ENCODE measurements at regions not wholly inside any gene's neighbourhood (a gene's known extent, or its start where the extent isn't known, plus 50 kb on each side); places are given as distances from the start of the nearest gene placed in this dataset.
"Not testable (repeated sequence)": the region's sequence is repeated elsewhere in the genome, so short reads cannot be mapped to it uniquely, and the experiment has no call there.

GRCh38 chr4:187125062-187125461 is 401.4 kb upstream of the FAT1 start:
- no peak for DNase-seq (ENCODE audit: low read depth)

- no peak for DNase-seq (ENCODE audit: low read depth)
Observed at GRCh38 chr4:187127456-187127855, 403.8 kb upstream of the FAT1 start.

GRCh38 chr4:187128222-187128621 is 404.6 kb upstream of the FAT1 start:
- DNase-seq (ENCODE audit: low read depth): no peak

- DNase-seq (ENCODE audit: low read depth): no peak
Observed at GRCh38 chr4:187128976-187129375, 405.3 kb upstream of the FAT1 start.

- not testable (repeated sequence) for DNase-seq (ENCODE audit: low read depth)
Observed at GRCh38 chr4:187131826-187132225, 408.2 kb upstream of the FAT1 start.

GRCh38 chr4:187135878-187136277 is 412.2 kb upstream of the FAT1 start:
- DNase-seq (ENCODE audit: low read depth): no peak

- no peak for DNase-seq (ENCODE audit: low read depth)
Observed at GRCh38 chr4:187139141-187139540, 415.5 kb upstream of the FAT1 start.

GRCh38 chr4:187141101-187141500 is 417.4 kb upstream of the FAT1 start:
- DNase-seq (ENCODE audit: low read depth): no peak

- no peak for DNase-seq (ENCODE audit: low read depth)
Observed at GRCh38 chr4:187149229-187149945, 425.7 kb upstream of the FAT1 start.

GRCh38 chr4:187157380-187157958 is 433.8 kb upstream of the FAT1 start:
- no peak for DNase-seq (ENCODE audit: low read depth)

- no peak for DNase-seq (ENCODE audit: low read depth)
Observed at GRCh38 chr4:187158003-187158402, 434.3 kb upstream of the FAT1 start.

GRCh38 chr4:187160486-187160885 is 436.8 kb upstream of the FAT1 start:
- no peak for DNase-seq (ENCODE audit: low read depth)

GRCh38 chr4:187166886-187167512 is 443.3 kb upstream of the FAT1 start:
- DNase-seq (ENCODE audit: low read depth): no peak

GRCh38 chr4:187171706-187172339 is 448.2 kb upstream of the FAT1 start:
- DNase-seq (ENCODE audit: low read depth): no peak

- DNase-seq (ENCODE audit: low read depth): no peak
Observed at GRCh38 chr4:187172340-187172761, 448.7 kb upstream of the FAT1 start.

- DNase-seq (ENCODE audit: low read depth): no peak
Observed at GRCh38 chr4:187174749-187175148, 451.1 kb upstream of the FAT1 start.

- no peak for DNase-seq (ENCODE audit: low read depth)
Observed at GRCh38 chr4:187175197-187175596, 451.5 kb upstream of the FAT1 start.

- DNase-seq (ENCODE audit: low read depth): no peak
Observed at GRCh38 chr4:187176261-187176910, 452.7 kb upstream of the FAT1 start.

GRCh38 chr4:187178084-187178483 is 454.4 kb upstream of the FAT1 start:
- no peak for DNase-seq (ENCODE audit: low read depth)

GRCh38 chr4:187178587-187178986 is 454.9 kb upstream of the FAT1 start:
- no peak for DNase-seq (ENCODE audit: low read depth)

GRCh38 chr4:187179086-187180058 is 455.7 kb upstream of the FAT1 start:
- no peak for DNase-seq (ENCODE audit: low read depth)

All from CMK (cell line).